Fibroblast of pulmonary artery (primary cell): ENCODE measurements at regions not wholly inside any gene's neighbourhood (a gene's known extent, or its start where the extent isn't known, plus 50 kb on each side); places are given as distances from the start of the nearest gene placed in this dataset.

Source experiments
- DNase-seq: peaks from one replicate; pipeline ENCODE4 v3.0.0-alpha.2; 2010; ENCODE audit warnings: low read depth
- H3K4me3 ChIP-seq: replicated peaks from 2 replicates; pipeline ENCODE4 v1.5.1; 2011; ENCODE audit warnings: low read depth, mild to moderate bottlenecking, control low read depth, low read length, moderate library complexity
- CTCF ChIP-seq: IDR thresholded peaks from 2 replicates; pipeline ENCODE4 v1.5.1; 2011; ENCODE audit warnings: mild to moderate bottlenecking, control low read depth, low read length, inconsistent platforms; ENCODE audit errors: missing control alignments

DNA sequence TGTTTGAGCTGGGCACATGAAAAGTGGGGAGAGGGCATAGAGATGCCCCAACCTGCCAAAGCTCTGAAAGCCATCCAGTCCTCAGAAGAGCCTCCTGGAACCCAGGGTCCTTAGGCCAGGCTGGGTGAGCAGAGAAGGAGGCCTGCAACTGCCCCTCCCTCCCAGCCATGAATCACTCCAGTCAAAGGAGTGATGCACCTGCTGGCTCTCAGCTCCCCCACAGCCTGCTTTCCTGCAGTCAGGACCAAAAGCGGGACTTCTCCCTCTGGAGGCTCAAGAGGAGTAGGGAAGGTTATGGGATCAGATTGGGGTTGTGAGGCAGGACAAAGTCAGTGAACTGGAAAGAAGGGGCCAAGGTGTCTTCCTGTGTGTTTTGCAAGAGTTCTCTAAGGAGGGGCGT is 145.6 kb downstream of the TMEM132E start:
- TF ChIP-seq CTCF: no peak
- H3K4me3 ChIP-seq: no peak overlapping the region
- DNase-seq: no peak

DNA sequence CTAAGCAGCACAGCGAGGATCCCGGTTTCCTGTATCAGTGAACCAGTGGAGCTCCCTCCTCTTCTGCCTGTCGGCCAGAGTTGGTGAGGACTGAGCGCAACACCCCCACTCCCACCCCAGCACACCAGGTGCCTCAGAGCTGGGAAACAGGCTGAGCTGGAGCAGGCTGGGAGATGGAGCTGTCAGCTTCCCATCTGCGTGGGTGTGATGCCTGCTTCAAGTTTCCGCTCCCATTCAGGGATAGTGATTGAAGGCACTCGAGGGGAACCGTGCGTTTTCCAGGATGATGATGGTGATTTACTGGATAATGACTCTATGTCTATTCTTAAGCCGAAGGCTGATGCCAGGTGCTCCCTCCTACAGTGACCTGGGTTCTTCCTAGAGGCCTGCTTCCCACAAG is 144.5 kb downstream of the TMEM132E start:
- no peak for TF ChIP-seq CTCF
- H3K4me3 ChIP-seq: no peak overlapping the region
- DNase-seq: no peak

GRCh38 chr17:34721326-34721725 is 141.9 kb downstream of the TMEM132E start:
- TF ChIP-seq CTCF: no peak
- no peak for DNase-seq
- H3K4me3 ChIP-seq: no peak overlapping the region

DNA sequence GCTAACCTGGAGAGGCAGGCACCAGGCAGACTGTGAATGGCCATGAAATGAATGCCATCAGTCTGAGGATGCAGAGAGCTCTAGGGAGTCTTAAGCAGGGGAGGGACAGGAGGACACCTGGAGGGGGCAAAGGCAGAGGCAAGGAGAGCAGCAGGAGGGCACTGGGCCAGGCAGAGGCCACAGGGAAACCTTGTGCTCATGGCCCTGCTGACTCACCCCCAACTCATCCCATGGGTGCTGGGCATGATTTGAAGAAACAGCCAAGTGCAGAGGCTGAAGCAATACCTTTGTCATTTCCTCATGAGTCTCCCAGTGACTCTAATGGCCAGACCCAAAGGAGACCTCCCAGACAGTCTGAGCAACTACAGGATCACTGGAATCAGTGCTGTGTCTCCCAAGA is 141.4 kb downstream of the TMEM132E start:
- no peak for TF ChIP-seq CTCF
- H3K4me3 ChIP-seq: no peak overlapping the region

DNA sequence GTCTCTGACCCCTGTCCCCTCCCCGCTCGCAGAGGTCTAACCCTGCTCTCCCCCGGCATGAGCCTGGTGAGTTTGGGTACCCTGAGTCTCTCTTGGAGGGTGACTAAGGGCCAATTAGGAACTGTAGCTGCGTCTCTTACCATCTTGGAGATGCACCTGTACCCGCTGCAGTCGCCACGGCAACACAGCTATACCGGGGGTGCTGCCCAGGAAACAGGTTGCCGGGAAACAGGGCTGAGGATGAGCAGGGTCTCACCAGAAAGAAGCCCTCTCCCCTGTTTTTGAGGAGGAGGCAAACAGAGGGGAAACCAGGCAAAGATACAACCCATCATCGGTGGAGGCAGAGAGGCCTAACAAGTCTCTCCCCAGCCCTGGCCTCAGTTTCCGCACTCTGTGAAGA is 140.2 kb downstream of the TMEM132E start:
- H3K4me3 ChIP-seq: no peak overlapping the region
- TF ChIP-seq CTCF: no peak
- no peak for DNase-seq

More for the DNA sequence above, 141.4 kb downstream of the TMEM132E start:
- DNase-seq: no peak

DNA sequence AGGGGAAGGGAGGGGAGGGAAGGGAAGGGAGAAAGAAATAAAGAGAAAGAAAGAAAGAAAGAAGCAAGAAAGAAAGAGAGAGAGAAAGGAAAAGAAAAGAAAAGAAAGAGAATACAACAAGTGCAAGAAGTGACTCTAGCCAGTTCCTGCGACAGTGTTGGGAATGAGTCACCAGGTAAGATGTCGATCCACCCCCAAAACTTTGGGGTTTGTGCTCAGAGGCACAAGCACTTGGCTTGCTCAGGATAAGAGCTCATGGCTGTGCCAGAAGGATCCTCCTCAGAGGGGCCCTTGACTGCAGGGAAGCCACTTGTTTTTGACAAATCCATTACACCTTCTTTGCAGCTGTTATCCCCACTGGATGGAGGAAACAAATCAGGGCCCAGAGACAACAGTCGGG is 137.7 kb downstream of the TMEM132E start:
- no peak overlapping the region for H3K4me3 ChIP-seq
- no peak for TF ChIP-seq CTCF
- DNase-seq: no peak

- no peak overlapping the region for H3K4me3 ChIP-seq
- DNase-seq: no peak
- no peak for TF ChIP-seq CTCF
Measured at GRCh38 chr17:34716291-34716690, 136.9 kb downstream of the TMEM132E start.
